ENCODE measurements at regions not wholly inside any gene's neighbourhood (a gene's known extent, or its start where the extent isn't known, plus 50 kb on each side); places are given as distances from the start of the nearest gene placed in this dataset.

DNA sequence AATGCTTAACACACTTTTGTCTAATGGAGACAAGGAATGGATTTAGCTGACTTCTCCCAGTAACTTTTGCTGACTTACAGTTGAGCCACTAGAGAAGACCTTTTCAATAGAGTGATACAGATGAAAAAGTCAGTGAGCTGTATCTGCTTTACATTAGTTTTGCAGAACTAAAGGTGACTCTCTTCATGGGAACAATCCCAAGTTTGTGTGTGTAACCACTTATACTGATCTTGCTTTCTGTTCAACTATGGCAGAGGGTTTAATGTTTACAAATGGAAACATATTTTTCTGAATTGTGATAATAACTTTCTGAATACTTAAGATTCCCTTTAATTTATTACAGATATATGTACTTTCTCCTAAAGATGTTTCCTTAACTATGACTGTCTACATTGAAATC is 182.6 kb upstream of the PUDP start:
- Histone ChIP-seq H3K4me2 (ENCODE audit: insufficient read depth, insufficient read length, low read length) (no peak overlapping the region), H4K91ac (ENCODE audit: insufficient read length, low read depth, low read length) (no peak overlapping the region), H4K20me1 (ENCODE audit: control insufficient read depth, insufficient read depth, insufficient read length) (no peaks in the 10 kb centered on the region), H3T11ph (ENCODE audit: low read length) (no peak overlapping the region), H3K18ac (ENCODE audit: insufficient read length, low read depth, low read length) (no peak overlapping the region), H2BK20ac (ENCODE audit: low read depth, low read length, poor library complexity, severe bottlenecking) (no peak overlapping the region), H3K9me3 (ENCODE audit: control insufficient read depth, low read depth, low read length) (no peaks in the 10 kb centered on the region), H2BK5ac (ENCODE audit: insufficient read length, low read length) (no peak overlapping the region), H2AK5ac (ENCODE audit: insufficient read length, low read length) (no peak overlapping the region), H3K4me1 (ENCODE audit: insufficient read depth, low read length) (no peaks in the 10 kb centered on the region), H3K23ac (ENCODE audit: insufficient read length, low read depth, low read length) (no peak overlapping the region), H3K27ac (ENCODE audit: insufficient read length, low read depth, low read length) (no peak overlapping the region), H2AFZ (ENCODE audit: low read length) (no peak overlapping the region), H3K23me2 (ENCODE audit: insufficient read length, low read depth, low read length, poor library complexity, severe bottlenecking) (no peaks in the 10 kb centered on the region), H3K9ac (ENCODE audit: extremely low read depth, insufficient read length, low read length) (no peak overlapping the region), H3K79me1 (ENCODE audit: insufficient read depth, low read depth, low read length, poor library complexity, severe bottlenecking) (no peaks in the 10 kb centered on the region), H3K79me2 (ENCODE audit: insufficient read depth, low read length) (no peaks in the 10 kb centered on the region), H4K5ac (ENCODE audit: insufficient read length, low read depth, low read length) (no peak overlapping the region), H3K4ac (ENCODE audit: low read depth, low read length) (no peak overlapping the region), H3K14ac (ENCODE audit: insufficient read depth, low read length) (no peak overlapping the region), H3K56ac (ENCODE audit: insufficient read length, low read depth, low read length) (no peak overlapping the region), H2BK12ac (ENCODE audit: insufficient read length, low read depth, low read length) (no peak overlapping the region), H3K27me3 (ENCODE audit: insufficient read depth, low read length) (no peaks in the 10 kb centered on the region), H2BK120ac (ENCODE audit: low read depth, low read length, poor library complexity, severe bottlenecking) (no peak overlapping the region), H4K8ac (replicated peaks; ENCODE audit: insufficient read length, low read depth, low read length) (no peak overlapping the region), H2BK15ac (ENCODE audit: low read depth, low read length) (no peak overlapping the region)
- H3K27me3 Mint-ChIP-seq (ENCODE audit: low read depth), result no peaks in the 10 kb centered on the region; the same call in 1 of the 2 replicates
- H3K27ac Mint-ChIP-seq, result no peak overlapping the region
- no peaks in the 10 kb centered on the region; a peak in 1 of 5 replicates for H3K9me3 Mint-ChIP-seq
- H3K36me3 Mint-ChIP-seq (ENCODE audit: insufficient read depth in 1 of 3, low read depth in 3 of 3), result peaks cover 0 to 4% (median 0%) of the 10 kb centered on the region in 3 experiments; a peak in 1 of 7 replicates
- H3K4me1 Mint-ChIP-seq, result peaks cover 0 to 4% of the 10 kb centered on the region in 2 experiments; a peak in 2 of 4 replicates
- TF ChIP-seq, protein P1, sequence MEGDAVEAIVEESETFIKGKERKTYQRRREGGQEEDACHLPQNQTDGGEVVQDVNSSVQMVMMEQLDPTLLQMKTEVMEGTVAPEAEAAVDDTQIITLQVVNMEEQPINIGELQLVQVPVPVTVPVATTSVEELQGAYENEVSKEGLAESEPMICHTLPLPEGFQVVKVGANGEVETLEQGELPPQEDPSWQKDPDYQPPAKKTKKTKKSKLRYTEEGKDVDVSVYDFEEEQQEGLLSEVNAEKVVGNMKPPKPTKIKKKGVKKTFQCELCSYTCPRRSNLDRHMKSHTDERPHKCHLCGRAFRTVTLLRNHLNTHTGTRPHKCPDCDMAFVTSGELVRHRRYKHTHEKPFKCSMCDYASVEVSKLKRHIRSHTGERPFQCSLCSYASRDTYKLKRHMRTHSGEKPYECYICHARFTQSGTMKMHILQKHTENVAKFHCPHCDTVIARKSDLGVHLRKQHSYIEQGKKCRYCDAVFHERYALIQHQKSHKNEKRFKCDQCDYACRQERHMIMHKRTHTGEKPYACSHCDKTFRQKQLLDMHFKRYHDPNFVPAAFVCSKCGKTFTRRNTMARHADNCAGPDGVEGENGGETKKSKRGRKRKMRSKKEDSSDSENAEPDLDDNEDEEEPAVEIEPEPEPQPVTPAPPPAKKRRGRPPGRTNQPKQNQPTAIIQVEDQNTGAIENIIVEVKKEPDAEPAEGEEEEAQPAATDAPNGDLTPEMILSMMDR (conservative IDR thresholded peaks at IDR 0.05), result no peak
- no peak overlapping the region for H3K4me3 Mint-ChIP-seq
- DNase-seq, result no peak

Data from H9 (cell line).